ENCODE measurements at regions not wholly inside any gene's neighbourhood (a gene's known extent, or its start where the extent isn't known, plus 50 kb on each side); places are given as distances from the start of the nearest gene placed in this dataset.

- intact Hi-C loops (cut with DNase I) = no loop called here
- no peak for DNase-seq
- no peak overlapping the region for H3K4me3 ChIP-seq
- no peaks in the 10 kb centered on the region for H3K27me3 ChIP-seq
- H3K27ac ChIP-seq = no peak overlapping the region
- H3K36me3 ChIP-seq = no peaks in the 10 kb centered on the region
- H3K4me1 ChIP-seq = no peaks in the 10 kb centered on the region
- WGBS, 2 donors = 92 to 93% methylated on average over 6 of the region's 6 CpGs
- TF ChIP-seq EP300 (IDR thresholded peaks at IDR 0.05) (no peak), POLR2A (IDR thresholded peaks at IDR 0.05) (no peak), POLR2AphosphoS5 (IDR thresholded peaks at IDR 0.05) (no peak)
- TF ChIP-seq, protein P1, sequence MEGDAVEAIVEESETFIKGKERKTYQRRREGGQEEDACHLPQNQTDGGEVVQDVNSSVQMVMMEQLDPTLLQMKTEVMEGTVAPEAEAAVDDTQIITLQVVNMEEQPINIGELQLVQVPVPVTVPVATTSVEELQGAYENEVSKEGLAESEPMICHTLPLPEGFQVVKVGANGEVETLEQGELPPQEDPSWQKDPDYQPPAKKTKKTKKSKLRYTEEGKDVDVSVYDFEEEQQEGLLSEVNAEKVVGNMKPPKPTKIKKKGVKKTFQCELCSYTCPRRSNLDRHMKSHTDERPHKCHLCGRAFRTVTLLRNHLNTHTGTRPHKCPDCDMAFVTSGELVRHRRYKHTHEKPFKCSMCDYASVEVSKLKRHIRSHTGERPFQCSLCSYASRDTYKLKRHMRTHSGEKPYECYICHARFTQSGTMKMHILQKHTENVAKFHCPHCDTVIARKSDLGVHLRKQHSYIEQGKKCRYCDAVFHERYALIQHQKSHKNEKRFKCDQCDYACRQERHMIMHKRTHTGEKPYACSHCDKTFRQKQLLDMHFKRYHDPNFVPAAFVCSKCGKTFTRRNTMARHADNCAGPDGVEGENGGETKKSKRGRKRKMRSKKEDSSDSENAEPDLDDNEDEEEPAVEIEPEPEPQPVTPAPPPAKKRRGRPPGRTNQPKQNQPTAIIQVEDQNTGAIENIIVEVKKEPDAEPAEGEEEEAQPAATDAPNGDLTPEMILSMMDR (IDR thresholded peaks at IDR 0.05) = no peak
- H3K9me3 ChIP-seq = peaks cover 0 to 12% (median 7%) of the 10 kb centered on the region in 4 donors
Observed at GRCh38 chr13:32889986-32890565, 126.1 kb upstream of the KL start.

DNA sequence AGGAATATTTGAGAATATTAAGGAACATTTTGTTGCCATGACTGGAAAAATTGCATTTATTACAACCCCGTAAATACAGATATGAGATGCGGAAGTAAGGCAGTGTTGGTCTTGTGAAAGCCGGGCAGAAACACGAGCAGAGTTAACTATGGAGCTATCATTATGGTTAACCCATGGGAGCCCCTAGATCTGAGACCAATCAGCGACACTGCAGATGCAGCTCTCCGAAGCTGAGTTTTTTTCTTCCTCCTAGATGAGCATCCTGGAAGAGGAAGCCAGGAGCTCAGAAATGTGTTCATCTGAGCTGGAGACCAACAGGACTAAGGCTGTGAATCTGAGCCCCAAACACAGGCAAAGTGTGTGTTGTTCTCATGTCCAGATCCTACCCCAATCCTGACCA, 123.0 kb upstream of the KL start:
- WGBS, 2 donors = 90 to 92% methylated on average over 6 of the region's 6 CpGs
- no peaks in the 10 kb centered on the region for H3K4me1 ChIP-seq
- intact Hi-C loops (cut with DNase I) = no loop called here
- H3K27ac ChIP-seq = no peak overlapping the region
- TF ChIP-seq POLR2AphosphoS5 (IDR thresholded peaks at IDR 0.05) (no peak), POLR2A (IDR thresholded peaks at IDR 0.05) (no peak), EP300 (IDR thresholded peaks at IDR 0.05) (no peak)
- TF ChIP-seq, protein P1 (IDR thresholded peaks at IDR 0.05) = no peak
- peaks cover 0 to 1% (median 0%) of the 10 kb centered on the region in 4 donors for H3K9me3 ChIP-seq
- H3K4me3 ChIP-seq = no peak overlapping the region
- no peak for DNase-seq
- H3K27me3 ChIP-seq = no peaks in the 10 kb centered on the region
- H3K36me3 ChIP-seq = no peaks in the 10 kb centered on the region

DNA sequence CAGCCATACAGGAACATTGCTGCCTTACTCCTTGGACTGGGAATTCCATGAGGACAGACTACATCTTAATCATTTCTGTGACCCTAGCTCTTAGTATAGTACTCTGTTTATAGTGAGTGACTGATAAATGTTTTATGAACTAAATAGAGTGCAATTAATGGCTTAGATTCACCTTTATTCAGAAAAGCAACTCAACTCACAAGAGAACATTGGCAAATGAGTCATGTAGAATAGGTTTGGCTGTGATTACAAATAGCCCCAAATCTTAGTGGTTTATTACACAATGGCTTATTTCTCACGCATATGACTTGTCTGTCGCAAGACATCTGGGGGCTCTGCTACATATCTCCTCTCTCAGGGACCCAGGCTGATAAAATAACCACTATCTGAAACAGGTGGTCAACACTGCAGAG, 121.6 kb upstream of the KL start:
- H3K27me3 ChIP-seq = no peaks in the 10 kb centered on the region
- no peaks in the 10 kb centered on the region for H3K9me3 ChIP-seq
- TF ChIP-seq POLR2AphosphoS5 (IDR thresholded peaks at IDR 0.05) = no peak
- TF ChIP-seq, protein P1 (IDR thresholded peaks at IDR 0.05) = no peak
- TF ChIP-seq EP300 (IDR thresholded peaks at IDR 0.05) = no peak
- no peak for TF ChIP-seq POLR2A (IDR thresholded peaks at IDR 0.05)
- H3K36me3 ChIP-seq = no peaks in the 10 kb centered on the region
- no peak overlapping the region for H3K4me3 ChIP-seq
- DNase-seq = no peak
- intact Hi-C loops (cut with DNase I) = no loop called here
- no peaks in the 10 kb centered on the region for H3K4me1 ChIP-seq
- H3K27ac ChIP-seq = no peak overlapping the region
- 72 to 77% methylated on average over 2 of the region's 2 CpGs for WGBS, 2 donors

DNA sequence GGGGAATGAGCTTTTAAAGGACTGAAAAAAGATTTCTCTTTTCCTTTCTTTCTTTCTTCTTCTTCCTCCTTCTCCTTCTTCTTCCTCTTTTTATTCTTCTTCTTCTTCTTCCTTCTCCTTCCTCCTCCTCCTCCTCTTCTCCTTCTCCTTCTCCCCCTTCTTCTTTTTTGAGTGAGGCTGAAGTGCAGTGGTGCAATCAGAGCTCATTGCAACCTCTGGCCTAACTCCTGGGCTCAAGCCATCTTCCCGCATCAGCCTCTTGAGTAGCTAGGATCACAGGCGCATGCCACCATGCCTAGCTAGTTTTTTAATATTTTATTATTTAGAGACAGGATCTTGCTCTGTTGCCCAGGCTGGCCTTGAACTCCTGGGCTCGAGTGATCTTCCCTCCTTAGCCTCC, 120.9 kb upstream of the KL start:
- WGBS, 2 donors = 90 to 93% methylated on average over 3 of the region's 3 CpGs
- Histone ChIP-seq H3K27me3 (no peaks in the 10 kb centered on the region), H3K4me1 (no peaks in the 10 kb centered on the region), H3K27ac (no peak overlapping the region), H3K4me3 (no peak overlapping the region), H3K36me3 (no peaks in the 10 kb centered on the region), H3K9me3 (no peaks in the 10 kb centered on the region)
- intact Hi-C loops (cut with DNase I) = no loop called here
- no peak for DNase-seq
- no peak for TF ChIP-seq POLR2A (IDR thresholded peaks at IDR 0.05)
- TF ChIP-seq, protein P1 (IDR thresholded peaks at IDR 0.05) = no peak
- TF ChIP-seq POLR2AphosphoS5 (IDR thresholded peaks at IDR 0.05) = no peak
- TF ChIP-seq EP300 (IDR thresholded peaks at IDR 0.05) = no peak

GRCh38 chr13:32897296-32897695, 118.9 kb upstream of the KL start:
- Histone ChIP-seq H3K9me3 (no peaks in the 10 kb centered on the region), H3K36me3 (no peaks in the 10 kb centered on the region), H3K4me1 (peaks cover 0 to under 1% (median 0%) of the 10 kb centered on the region in 4 donors), H3K4me3 (no peak overlapping the region), H3K27me3 (no peaks in the 10 kb centered on the region), H3K27ac (no peak overlapping the region)
- DNase-seq = no peak
- intact Hi-C loops (cut with DNase I) = no loop called here
- WGBS, 2 donors = 89 to 93% methylated on average over 4 of the region's 4 CpGs
- TF ChIP-seq, protein P1 (IDR thresholded peaks at IDR 0.05) = no peak
- TF ChIP-seq POLR2AphosphoS5 (IDR thresholded peaks at IDR 0.05) = no peak
- TF ChIP-seq POLR2A (IDR thresholded peaks at IDR 0.05) = no peak
- TF ChIP-seq EP300 (IDR thresholded peaks at IDR 0.05) = no peak

Data from sigmoid colon (tissue), 6 donors.